Activated T-cell treated with anti-CD3 and anti-CD28 coated beads, Interleukin-2, amount 50 U/mL, for 48 hours (primary cell): ENCODE measurements at regions not wholly inside any gene's neighbourhood (a gene's known extent, or its start where the extent isn't known, plus 50 kb on each side); places are given as distances from the start of the nearest gene placed in this dataset.

ENCODE experiments used
- DNase-seq, 2 experiments: peaks; one replicate each; pipeline ENCODE4 v3.0.0-alpha.2; 2020

- DNase-seq: no peak
Measured at GRCh38 chr15:70171256-70171886, 73.7 kb upstream of the TLE3 start.

GRCh38 chr15:70170096-70170699 is 72.5 kb upstream of the TLE3 start:
- no peak for DNase-seq

- DNase-seq: no peak
Measured at GRCh38 chr15:70169147-70169546, 71.4 kb upstream of the TLE3 start.

- DNase-seq: no peak
Measured at GRCh38 chr15:70167155-70167554, 69.4 kb upstream of the TLE3 start.

- no peak for DNase-seq
Measured at GRCh38 chr15:70166506-70167087, 68.9 kb upstream of the TLE3 start.

GRCh38 chr15:70165716-70166284 is 68.1 kb upstream of the TLE3 start:
- no peak for DNase-seq

GRCh38 chr15:70164910-70165715 is 67.4 kb upstream of the TLE3 start:
- DNase-seq: no peak

GRCh38 chr15:70164156-70164900 is 66.6 kb upstream of the TLE3 start:
- no peak for DNase-seq

- no peak for DNase-seq
Measured at GRCh38 chr15:70160803-70161565, 63.3 kb upstream of the TLE3 start.

GRCh38 chr15:70160267-70160666 is 62.5 kb upstream of the TLE3 start:
- DNase-seq: no peak

- no peak for DNase-seq
Measured at GRCh38 chr15:70159713-70160009, 61.9 kb upstream of the TLE3 start.

GRCh38 chr15:70159001-70159712 is 61.4 kb upstream of the TLE3 start:
- no peak for DNase-seq

GRCh38 chr15:70158309-70159000 is 60.7 kb upstream of the TLE3 start:
- no peak for DNase-seq

- no peak for DNase-seq
Measured at GRCh38 chr15:70156671-70157271, 59.1 kb upstream of the TLE3 start.

GRCh38 chr15:70154718-70155347 is 57.1 kb upstream of the TLE3 start:
- DNase-seq: no peak

- no peak for DNase-seq
Measured at GRCh38 chr15:70153921-70154717, 56.4 kb upstream of the TLE3 start.

GRCh38 chr15:70152070-70152480 is 54.4 kb upstream of the TLE3 start:
- peak in 1 of 2 experiments; percentile 26 for DNase-seq

GRCh38 chr15:70151462-70151861 is 53.7 kb upstream of the TLE3 start:
- DNase-seq: no peak

GRCh38 chr15:70151003-70151402 is 53.3 kb upstream of the TLE3 start:
- DNase-seq: no peak
